Transverse colon (tissue), 4 donors: ENCODE measurements at regions not wholly inside any gene's neighbourhood (a gene's known extent, or its start where the extent isn't known, plus 50 kb on each side); places are given as distances from the start of the nearest gene placed in this dataset.

Experiments
- DNase-seq: peaks from one replicate; pipeline ENCODE4 v3.0.0-alpha.2; 2019
- H3K27ac ChIP-seq, 4 donors: fragments of 200-600 bp; sonication (generic); 2 replicates each; pipeline ENCODE4 v1.5.1; 2016 to 2018; ENCODE audit warnings: inconsistent platforms in 4 of 4
- H3K27me3 ChIP-seq: fragments of 200-600 bp; sonication (generic); 2 replicates; pipeline ENCODE4 v1.5.1; 2017; ENCODE audit warnings: inconsistent platforms
- H3K36me3 ChIP-seq, 4 donors: fragments of 200-600 bp; sonication (generic); 2 replicates each; pipeline ENCODE4 v1.5.1; 2017 to 2019; ENCODE audit warnings: inconsistent platforms in 4 of 4
- H3K4me1 ChIP-seq, 4 donors: fragments of 200-600 bp; sonication (generic); 2 replicates each; pipeline ENCODE4 v1.5.1; 2017 to 2020; ENCODE audit warnings: inconsistent platforms in 4 of 4
- H3K4me3 ChIP-seq, 4 donors: fragments of 200-600 bp; sonication (generic); 1 replicate in 1 of 4; 2 replicates in 3 of 4; pipeline versions ENCODE4 v1.5.1 to v1.6.1; 2017 to 2019; ENCODE audit warnings: inconsistent platforms in 4 of 4
- H3K9me3 ChIP-seq, 2 donors: fragments of 200-600 bp; sonication (generic); 2 replicates each; pipeline ENCODE4 v1.5.1; 2017 to 2019; ENCODE audit warnings: inconsistent platforms in 2 of 2
- CTCF ChIP-seq, 5 experiments: fragments of 200-600 bp in 3 of 5; fragments of 450-650 bp in 2 of 5; sonication (generic) in 3 of 5; IDR thresholded peaks; 1 replicate in 2 of 5; 2 replicates in 3 of 5; pipeline ENCODE4 v1.5.1; 2016 to 2017; ENCODE audit warnings: antibody characterized with exemption in 5 of 5, inconsistent platforms in 3 of 5, mild to moderate bottlenecking in 2 of 5, moderate library complexity in 1 of 5
- EP300 ChIP-seq: sonication (generic); formaldehyde crosslinking; IDR thresholded peaks from one replicate; pipeline ENCODE4 v1.6.1; 2017; ENCODE audit warnings: antibody characterized with exemption, low read depth
- POLR2A ChIP-seq: fragments of 450-650 bp; IDR thresholded peaks from one replicate; pipeline ENCODE4 v1.6.1; 2016; ENCODE audit warnings: antibody characterized with exemption, mild to moderate bottlenecking, moderate library complexity
- POLR2AphosphoS5 ChIP-seq, 3 donors: sonication (generic); formaldehyde crosslinking; IDR thresholded peaks; one replicate each; pipeline ENCODE4 v1.6.1; 2016; ENCODE audit warnings: antibody characterized with exemption in 3 of 3
- WGBS, 2 donors: methylation state at CpG; one replicate each; pipeline ENCODE4 v1.1.5; 2018; ENCODE audit warnings: low coverage in 1 of 2; 5-methylcytosine and 5-hydroxymethylcytosine counted together
- in situ Hi-C, 4 donors: fragments of 200-750 bp; cut with MboI; loops; one replicate each; pipeline versions ENCODE4 v1.15.0 to v1.15.1; 2017; ENCODE audit warnings: low sequenced_read_pairs in 3 of 4, low pct_ligation_motif_present in 1 of 4, low pct_unique_long_range_greater_than_20kb in 1 of 4
- intact Hi-C: fragments of 100-400 bp; cut with DNase I; formaldehyde crosslinking; loops from one replicate; pipeline ENCODE4 v1.15.1; 2023; ENCODE audit warnings: low total_unique reads

GRCh38 chr16:80375513-80375912, 165.3 kb upstream of the DYNLRB2 start:
- H3K4me3 ChIP-seq, result no peak overlapping the region
- in situ Hi-C loops (no loop called here), intact Hi-C loops (no loop called here)
- WGBS, 2 donors, result 85 to 90% methylated on average over 1 of the region's 1 CpG
- no peaks in the 10 kb centered on the region for H3K36me3 ChIP-seq
- no peak for DNase-seq
- no peak overlapping the region for H3K27ac ChIP-seq
- TF ChIP-seq POLR2AphosphoS5 (IDR thresholded peaks at IDR 0.05), result no peak
- no peak for TF ChIP-seq CTCF (IDR thresholded peaks at IDR 0.05)
- TF ChIP-seq POLR2A, result no peak
- TF ChIP-seq EP300, result no peak
- H3K9me3 ChIP-seq, result no peaks in the 10 kb centered on the region
- H3K4me1 ChIP-seq, result no peaks in the 10 kb centered on the region
- no peaks in the 10 kb centered on the region for H3K27me3 ChIP-seq

GRCh38 chr16:80372341-80372740, 168.5 kb upstream of the DYNLRB2 start:
- Histone ChIP-seq H3K27me3 (no peaks in the 10 kb centered on the region), H3K27ac (no peak overlapping the region), H3K9me3 (no peaks in the 10 kb centered on the region), H3K36me3 (no peaks in the 10 kb centered on the region), H3K4me3 (no peak overlapping the region), H3K4me1 (no peaks in the 10 kb centered on the region)
- TF ChIP-seq POLR2A (no peak), POLR2AphosphoS5 (IDR thresholded peaks at IDR 0.05) (no peak), EP300 (no peak), CTCF (IDR thresholded peaks at IDR 0.05) (no peak)
- in situ Hi-C loops, result no loop called here
- 89 to 94% methylated on average over 8 to 10 of the region's 10 CpGs for WGBS, 2 donors
- no peak for DNase-seq
- intact Hi-C loops, result no loop called here

DNA sequence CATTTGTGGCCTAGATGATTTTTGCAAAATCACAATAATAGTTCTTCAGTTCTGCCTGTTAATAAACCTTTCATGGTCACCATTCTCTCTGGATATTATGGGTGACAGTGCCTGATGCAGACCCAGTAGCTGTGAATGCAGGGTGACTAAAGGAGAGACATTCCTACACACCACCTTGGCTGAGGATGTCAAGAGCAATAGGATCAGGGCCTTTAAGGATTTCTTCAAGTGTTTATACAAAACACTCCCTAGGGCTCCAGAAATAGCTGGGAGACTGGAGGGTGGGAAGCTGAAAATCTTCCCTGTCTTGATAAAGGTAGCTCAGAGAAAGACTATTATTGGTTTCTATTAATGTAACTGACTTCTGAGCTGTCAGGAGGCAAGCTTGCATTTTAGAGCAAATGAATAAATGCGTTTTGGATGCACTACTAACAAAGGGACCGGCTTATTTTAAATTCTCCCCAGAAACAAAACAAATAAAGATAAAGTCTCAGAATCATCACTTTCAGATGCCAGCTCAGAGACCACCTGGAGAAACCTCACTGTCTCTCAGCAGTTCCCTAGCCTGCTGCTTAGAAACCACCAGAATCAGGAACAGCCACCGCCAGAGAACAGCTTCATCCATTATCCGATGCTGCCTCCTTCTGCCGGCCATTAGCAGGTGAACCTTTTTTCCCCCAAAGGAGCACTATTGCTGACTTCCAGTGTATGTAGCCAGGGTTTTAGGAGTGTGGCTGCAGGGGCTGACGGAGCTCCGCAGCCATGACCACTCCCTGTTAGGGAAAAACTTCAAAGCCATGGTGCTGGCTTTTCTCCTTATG, 171.4 kb upstream of the DYNLRB2 start:
- H3K4me3 ChIP-seq, result no peak overlapping the region
- WGBS, 2 donors, result 47 to 73% methylated on average over 2 to 7 of the region's 7 CpGs
- H3K36me3 ChIP-seq, result no peaks in the 10 kb centered on the region
- in situ Hi-C loops, result no loop called here
- H3K27me3 ChIP-seq, result no peaks in the 10 kb centered on the region
- TF ChIP-seq CTCF (IDR thresholded peaks at IDR 0.05), result peak; percentile 33 to 57 (median 53)
- no peak for TF ChIP-seq EP300
- no peak for TF ChIP-seq POLR2A
- TF ChIP-seq POLR2AphosphoS5 (IDR thresholded peaks at IDR 0.05), result no peak
- DNase-seq, result peak; percentile 34
- intact Hi-C loops, result no loop called here
- no peaks in the 10 kb centered on the region for H3K9me3 ChIP-seq
- H3K4me1 ChIP-seq, result no peaks in the 10 kb centered on the region
- H3K27ac ChIP-seq, result no peak overlapping the region

DNA sequence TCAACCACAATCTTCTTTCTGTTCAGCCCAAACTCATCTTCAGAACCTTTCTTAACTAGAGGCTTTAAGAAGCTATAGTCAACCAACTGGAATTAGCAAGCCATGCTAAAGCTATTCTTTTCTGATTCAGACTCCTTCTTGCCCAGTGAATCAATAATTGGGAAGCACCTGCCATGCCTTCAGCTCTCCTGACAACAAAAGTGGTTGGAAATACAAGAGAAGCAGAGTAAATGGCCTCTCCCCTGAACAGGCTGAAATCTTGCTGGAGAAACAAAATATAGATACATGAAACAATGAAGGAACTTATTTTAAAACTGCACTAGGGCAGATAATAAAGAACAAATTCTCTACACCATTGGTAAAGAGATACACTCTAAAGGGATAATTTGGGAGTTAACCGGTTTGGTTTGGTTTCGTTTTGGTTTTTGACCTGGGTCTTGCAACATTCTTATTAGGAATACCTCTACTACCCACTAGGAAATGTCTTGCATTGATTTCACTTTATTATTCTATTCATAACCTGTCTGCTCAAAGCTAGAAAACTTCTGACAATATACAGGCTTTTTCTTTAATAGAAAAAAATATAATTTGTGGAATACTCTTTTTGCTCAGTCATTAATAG, 173.6 kb upstream of the DYNLRB2 start:
- no peak overlapping the region for H3K27ac ChIP-seq
- DNase-seq, result no peak
- in situ Hi-C loops, result no loop called here

More for the DNA sequence above, 173.6 kb upstream of the DYNLRB2 start:
- no peaks in the 10 kb centered on the region for H3K4me1 ChIP-seq
- no peaks in the 10 kb centered on the region for H3K27me3 ChIP-seq
- WGBS, 2 donors, result 75 to 76% methylated on average over 2 of the region's 2 CpGs
- H3K4me3 ChIP-seq, result no peak overlapping the region
- no peaks in the 10 kb centered on the region for H3K9me3 ChIP-seq
- no peaks in the 10 kb centered on the region for H3K36me3 ChIP-seq
- no peak for TF ChIP-seq POLR2A
- no peak for TF ChIP-seq EP300
- no peak for TF ChIP-seq POLR2AphosphoS5 (IDR thresholded peaks at IDR 0.05)
- TF ChIP-seq CTCF (IDR thresholded peaks at IDR 0.05), result no peak
- intact Hi-C loops, result no loop called here
